Thyroid gland (tissue), 4 donors: ENCODE measurements at regions not wholly inside any gene's neighbourhood (a gene's known extent, or its start where the extent isn't known, plus 50 kb on each side); places are given as distances from the start of the nearest gene placed in this dataset.

ENCODE experiments used
- POLR2A ChIP-seq, 2 donors: fragments of 450-650 bp; IDR thresholded peaks; one replicate each; pipeline ENCODE4 v1.6.1; 2017; ENCODE audit warnings: antibody characterized with exemption in 2 of 2, mild to moderate bottlenecking in 2 of 2, moderate library complexity in 1 of 2
- TF ChIP-seq, protein P1 (sequence below), 6 experiments: fragments of 200-600 bp in 3 of 6; fragments of 450-650 bp in 3 of 6; sonication (generic) in 3 of 6; IDR thresholded peaks; one replicate each; pipeline ENCODE4 v1.5.1; 2016 to 2019; ENCODE audit warnings: antibody characterized with exemption in 6 of 6, mild to moderate bottlenecking in 2 of 6, inconsistent platforms in 1 of 6, moderate library complexity in 1 of 6

DNA sequence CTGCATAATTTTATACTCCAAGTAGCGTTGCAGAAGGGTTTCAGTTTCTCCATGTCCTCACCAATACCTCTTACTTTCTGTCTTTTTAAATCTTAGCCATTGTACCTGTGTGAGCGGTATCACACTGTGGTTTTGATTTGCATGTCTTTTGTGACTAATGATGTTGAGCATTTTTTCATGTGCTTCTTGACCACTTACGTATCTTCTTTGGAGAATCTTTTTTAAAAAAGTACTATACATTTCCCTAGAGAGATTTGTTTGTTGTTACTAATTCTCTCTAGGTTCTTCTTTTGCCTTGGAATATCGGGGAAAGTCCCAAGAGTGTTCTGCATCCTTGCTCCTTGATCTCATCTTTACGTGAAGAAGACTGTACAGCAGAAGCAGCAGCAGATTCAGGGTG lies 81.8 kb upstream of the WARS2 start:
- TF ChIP-seq, protein P1, sequence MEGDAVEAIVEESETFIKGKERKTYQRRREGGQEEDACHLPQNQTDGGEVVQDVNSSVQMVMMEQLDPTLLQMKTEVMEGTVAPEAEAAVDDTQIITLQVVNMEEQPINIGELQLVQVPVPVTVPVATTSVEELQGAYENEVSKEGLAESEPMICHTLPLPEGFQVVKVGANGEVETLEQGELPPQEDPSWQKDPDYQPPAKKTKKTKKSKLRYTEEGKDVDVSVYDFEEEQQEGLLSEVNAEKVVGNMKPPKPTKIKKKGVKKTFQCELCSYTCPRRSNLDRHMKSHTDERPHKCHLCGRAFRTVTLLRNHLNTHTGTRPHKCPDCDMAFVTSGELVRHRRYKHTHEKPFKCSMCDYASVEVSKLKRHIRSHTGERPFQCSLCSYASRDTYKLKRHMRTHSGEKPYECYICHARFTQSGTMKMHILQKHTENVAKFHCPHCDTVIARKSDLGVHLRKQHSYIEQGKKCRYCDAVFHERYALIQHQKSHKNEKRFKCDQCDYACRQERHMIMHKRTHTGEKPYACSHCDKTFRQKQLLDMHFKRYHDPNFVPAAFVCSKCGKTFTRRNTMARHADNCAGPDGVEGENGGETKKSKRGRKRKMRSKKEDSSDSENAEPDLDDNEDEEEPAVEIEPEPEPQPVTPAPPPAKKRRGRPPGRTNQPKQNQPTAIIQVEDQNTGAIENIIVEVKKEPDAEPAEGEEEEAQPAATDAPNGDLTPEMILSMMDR (IDR thresholded peaks at IDR 0.05): no peak
- no peak for TF ChIP-seq POLR2A (IDR thresholded peaks at IDR 0.05)
